ENCODE measurements at regions not wholly inside any gene's neighbourhood (a gene's known extent, or its start where the extent isn't known, plus 50 kb on each side); places are given as distances from the start of the nearest gene placed in this dataset.

DNA sequence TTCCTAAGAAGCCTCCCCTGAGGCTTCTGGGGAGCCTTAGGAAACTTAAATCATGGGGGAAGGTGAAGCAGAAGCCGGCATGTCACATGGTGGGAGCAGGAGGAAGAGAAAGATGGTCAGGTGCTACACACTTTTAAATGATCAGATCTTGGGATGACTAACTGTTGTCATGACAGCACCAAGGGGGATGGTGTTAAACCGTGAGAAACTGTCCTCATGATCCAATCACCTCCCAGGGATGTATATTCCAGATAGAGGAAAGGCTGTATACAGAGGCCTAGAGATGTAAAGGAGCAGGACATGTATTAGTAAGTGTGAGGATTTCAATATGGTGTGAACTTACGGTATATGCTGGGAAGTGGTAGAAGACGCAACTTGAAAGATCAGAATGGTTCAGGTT, 121.1 kb downstream of the CAND1 start:
- DNase-seq (ENCODE audit: low read depth): no peak
- in situ Hi-C loops (cut with HindIII; ENCODE audit: low sequenced_read_pairs): no loop called here
- no peak overlapping the region for H3K4me3 ChIP-seq (ENCODE audit: low read depth, low read length)
- TF ChIP-seq, protein P1, sequence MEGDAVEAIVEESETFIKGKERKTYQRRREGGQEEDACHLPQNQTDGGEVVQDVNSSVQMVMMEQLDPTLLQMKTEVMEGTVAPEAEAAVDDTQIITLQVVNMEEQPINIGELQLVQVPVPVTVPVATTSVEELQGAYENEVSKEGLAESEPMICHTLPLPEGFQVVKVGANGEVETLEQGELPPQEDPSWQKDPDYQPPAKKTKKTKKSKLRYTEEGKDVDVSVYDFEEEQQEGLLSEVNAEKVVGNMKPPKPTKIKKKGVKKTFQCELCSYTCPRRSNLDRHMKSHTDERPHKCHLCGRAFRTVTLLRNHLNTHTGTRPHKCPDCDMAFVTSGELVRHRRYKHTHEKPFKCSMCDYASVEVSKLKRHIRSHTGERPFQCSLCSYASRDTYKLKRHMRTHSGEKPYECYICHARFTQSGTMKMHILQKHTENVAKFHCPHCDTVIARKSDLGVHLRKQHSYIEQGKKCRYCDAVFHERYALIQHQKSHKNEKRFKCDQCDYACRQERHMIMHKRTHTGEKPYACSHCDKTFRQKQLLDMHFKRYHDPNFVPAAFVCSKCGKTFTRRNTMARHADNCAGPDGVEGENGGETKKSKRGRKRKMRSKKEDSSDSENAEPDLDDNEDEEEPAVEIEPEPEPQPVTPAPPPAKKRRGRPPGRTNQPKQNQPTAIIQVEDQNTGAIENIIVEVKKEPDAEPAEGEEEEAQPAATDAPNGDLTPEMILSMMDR (IDR thresholded peaks at IDR 0.05; ENCODE audit: low read depth, low read length, missing control alignments): no peak

DNA sequence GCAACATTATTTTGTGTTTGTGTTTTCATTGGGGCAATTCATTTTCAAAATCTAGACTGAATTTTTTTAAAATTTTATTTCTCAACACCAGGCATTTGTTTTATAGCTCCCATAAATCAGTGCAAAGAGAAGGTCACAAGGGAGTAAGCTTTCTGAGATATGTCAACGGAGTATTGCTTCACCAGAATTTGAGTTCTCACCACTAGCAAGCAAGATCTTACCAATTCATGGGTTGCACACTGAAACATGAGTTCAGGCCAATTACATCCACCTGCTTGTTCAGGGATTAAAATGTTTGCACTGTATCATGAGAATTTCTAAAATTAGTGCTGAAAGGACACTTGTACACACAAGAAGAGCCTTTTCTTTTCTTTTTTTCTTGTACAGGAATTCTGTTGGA, 121.9 kb downstream of the CAND1 start:
- no peak for DNase-seq (ENCODE audit: low read depth)
- TF ChIP-seq, protein P1 (IDR thresholded peaks at IDR 0.05; ENCODE audit: low read depth, low read length, missing control alignments): no peak
- H3K4me3 ChIP-seq (ENCODE audit: low read depth, low read length): no peak overlapping the region
- in situ Hi-C loops (cut with HindIII; ENCODE audit: low sequenced_read_pairs): no loop called here

DNA sequence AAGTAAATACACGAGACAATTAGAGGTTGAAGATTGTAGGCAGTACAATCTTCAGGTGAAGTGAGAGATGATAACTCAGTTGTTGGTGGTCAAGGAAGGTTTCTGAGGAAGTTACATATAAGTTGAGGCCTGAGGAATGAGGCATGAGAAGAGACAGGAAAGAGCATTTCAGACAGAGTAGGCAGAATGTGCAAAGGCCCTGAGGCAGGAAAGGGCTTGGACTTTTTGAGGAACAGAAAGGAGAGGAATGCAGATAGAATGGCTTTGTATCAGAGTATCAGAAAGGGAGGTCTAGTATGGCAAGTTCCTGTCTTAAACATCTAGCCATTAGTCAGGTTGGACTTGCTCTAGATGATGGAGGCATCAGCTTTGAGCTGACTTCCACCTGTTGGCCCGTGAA, 122.5 kb downstream of the CAND1 start:
- in situ Hi-C loops (cut with HindIII; ENCODE audit: low sequenced_read_pairs): no loop called here
- TF ChIP-seq, protein P1 (IDR thresholded peaks at IDR 0.05; ENCODE audit: low read depth, low read length, missing control alignments): no peak
- DNase-seq (ENCODE audit: low read depth): no peak
- H3K4me3 ChIP-seq (ENCODE audit: low read depth, low read length): no peak overlapping the region

DNA sequence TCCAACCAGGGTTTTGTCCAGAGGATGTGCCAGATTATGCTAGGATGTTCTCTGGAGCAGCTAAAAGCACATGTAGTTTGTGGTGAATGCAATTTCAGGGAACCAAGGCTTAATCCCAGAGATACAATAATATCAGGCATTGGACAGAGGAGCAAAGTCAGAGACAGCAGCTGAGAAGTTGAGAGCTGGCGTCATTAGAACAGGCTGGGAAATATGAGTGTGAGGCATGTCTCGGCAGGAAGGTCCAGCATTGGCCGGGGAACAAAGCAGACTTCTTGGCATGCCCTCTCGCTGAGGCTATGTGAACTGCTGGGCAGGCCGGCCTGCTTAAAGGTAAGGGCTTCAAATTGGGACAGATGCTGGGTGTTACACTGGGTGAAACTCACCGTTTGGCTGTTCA, 125.4 kb downstream of the CAND1 start:
- in situ Hi-C loops (cut with HindIII; ENCODE audit: low sequenced_read_pairs): no loop called here
- DNase-seq (ENCODE audit: low read depth): peak; percentile 70
- TF ChIP-seq, protein P1 (IDR thresholded peaks at IDR 0.05; ENCODE audit: low read depth, low read length, missing control alignments): peak; percentile 40
- no peak overlapping the region for H3K4me3 ChIP-seq (ENCODE audit: low read depth, low read length)

DNA sequence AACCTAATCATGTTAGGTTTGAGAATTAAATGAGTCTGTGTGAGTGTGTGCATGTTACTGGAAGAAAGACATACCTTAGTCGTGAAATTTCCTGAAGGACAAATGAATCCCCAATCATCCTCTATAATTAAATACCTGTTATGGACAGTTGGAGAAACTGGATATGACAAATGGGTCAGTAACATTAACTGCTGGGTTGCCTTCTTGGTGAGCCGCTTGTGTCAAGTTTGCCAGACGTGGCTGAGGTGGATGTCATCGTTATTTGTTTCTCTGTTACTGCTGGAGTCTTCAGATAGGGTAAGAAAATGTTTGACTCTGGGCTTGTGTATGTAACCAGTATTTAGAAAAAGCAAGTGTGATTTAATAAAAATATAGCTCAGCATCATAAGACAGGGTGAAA, 131.6 kb downstream of the CAND1 start:
- in situ Hi-C loops (cut with HindIII; ENCODE audit: low sequenced_read_pairs): no loop called here
- H3K4me3 ChIP-seq (ENCODE audit: low read depth, low read length): no peak overlapping the region
- TF ChIP-seq, protein P1 (IDR thresholded peaks at IDR 0.05; ENCODE audit: low read depth, low read length, missing control alignments): no peak
- no peak for DNase-seq (ENCODE audit: low read depth)

DNA sequence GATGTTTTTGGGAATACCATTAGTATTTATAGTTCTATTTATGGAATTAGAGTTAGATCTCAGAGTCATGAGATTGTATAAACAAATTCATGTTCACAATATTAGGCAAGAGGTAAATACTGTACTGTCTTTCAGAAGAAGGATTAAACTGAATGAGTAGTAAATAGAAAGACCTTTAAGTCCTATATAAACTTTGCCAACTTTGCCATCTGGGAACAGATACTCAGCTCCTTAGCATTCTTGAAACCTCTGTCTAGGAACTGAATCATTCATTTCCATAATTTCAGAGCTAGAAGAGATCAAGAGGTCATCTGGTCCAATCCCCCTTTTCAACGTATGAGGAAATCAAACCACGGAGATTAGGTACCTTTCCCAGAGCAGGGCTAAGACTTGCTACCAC, 141.1 kb downstream of the CAND1 start:
- in situ Hi-C loops (cut with HindIII; ENCODE audit: low sequenced_read_pairs): no loop called here
- H3K4me3 ChIP-seq (ENCODE audit: low read depth, low read length): no peak overlapping the region
- no peak for DNase-seq (ENCODE audit: low read depth)
- TF ChIP-seq, protein P1 (IDR thresholded peaks at IDR 0.05; ENCODE audit: low read depth, low read length, missing control alignments): no peak

DNA sequence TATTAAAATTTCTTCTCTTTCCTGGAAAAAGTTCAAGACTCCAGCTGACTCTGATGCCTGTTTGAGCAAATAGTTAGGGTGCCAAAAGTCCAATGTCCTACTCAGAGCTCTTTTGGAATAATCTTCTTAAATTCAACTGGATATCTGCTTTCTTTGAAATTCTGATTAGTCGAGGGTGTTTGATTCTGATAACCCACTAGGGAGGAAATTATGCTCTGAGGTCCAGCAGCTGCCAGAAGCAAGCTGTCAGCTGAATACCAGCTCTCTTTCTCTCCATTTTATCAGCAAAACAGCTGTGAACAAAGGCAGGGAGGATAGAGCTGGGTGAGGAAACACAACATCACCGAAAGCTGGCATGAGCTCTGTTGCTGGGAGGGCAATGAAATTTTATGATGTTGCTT, 141.5 kb downstream of the CAND1 start:
- in situ Hi-C loops (cut with HindIII; ENCODE audit: low sequenced_read_pairs): no loop called here
- TF ChIP-seq, protein P1 (IDR thresholded peaks at IDR 0.05; ENCODE audit: low read depth, low read length, missing control alignments): no peak
- no peak for DNase-seq (ENCODE audit: low read depth)
- H3K4me3 ChIP-seq (ENCODE audit: low read depth, low read length): no peak overlapping the region

All from astrocyte of the cerebellum (primary cell).